ENCODE measurements at regions not wholly inside any gene's neighbourhood (a gene's known extent, or its start where the extent isn't known, plus 50 kb on each side); places are given as distances from the start of the nearest gene placed in this dataset.

- Histone ChIP-seq H2BK5ac (ENCODE audit: low read depth, low read length, poor library complexity, severe bottlenecking) (no peak overlapping the region), H3K4ac (ENCODE audit: low read depth in 1 of 2, low read length in 2 of 2) (no peak overlapping the region), H2BK120ac (ENCODE audit: low read depth, low read length) (no peak overlapping the region), H3K9me3 (ENCODE audit: control insufficient read depth, low read length) (peaks cover 3% of the 10 kb centered on the region), H3K23ac (ENCODE audit: low read length in 2 of 2) (no peak overlapping the region), H3K4me2 (ENCODE audit: low read length, poor library complexity, severe bottlenecking) (no peak overlapping the region), H3K36me3 (ENCODE audit: control insufficient read depth in 1 of 2, insufficient read depth in 2 of 2, low read depth in 1 of 2, low read length in 2 of 2) (no peaks in the 10 kb centered on the region), H3K27me3 (ENCODE audit: control insufficient read depth in 1 of 2, insufficient read depth in 1 of 2, low read length in 2 of 2) (no peaks in the 10 kb centered on the region), H2AK5ac (ENCODE audit: low read length, severe bottlenecking) (no peak overlapping the region), H2AFZ (ENCODE audit: low read depth, low read length) (no peak overlapping the region), H3K9ac (ENCODE audit: low read length) (no peak overlapping the region), H3K4me3 (ENCODE audit: insufficient read depth in 1 of 2, low read depth in 1 of 2, low read length in 2 of 2) (no peak overlapping the region), H3K18ac (ENCODE audit: low read depth in 1 of 2, low read length in 2 of 2) (peak overlapping the region in 1 of 2 experiments; percentile 37), H4K8ac (ENCODE audit: low read length) (no peak overlapping the region), H3K14ac (ENCODE audit: low read length in 2 of 2) (peak overlapping the region in 1 of 2 experiments; percentile 26), H3K79me1 (replicated peaks; ENCODE audit: low read length, poor library complexity, severe bottlenecking) (no peaks in the 10 kb centered on the region), H2BK12ac (ENCODE audit: low read length in 2 of 2) (peak overlapping the region in 1 of 2 experiments; percentile 71), H2BK15ac (ENCODE audit: low read depth, poor library complexity, severe bottlenecking) (no peak overlapping the region), H4K91ac (ENCODE audit: low read length) (peak overlapping the region; percentile 61), H3K27ac (ENCODE audit: low read length, poor library complexity, severe bottlenecking) (no peak overlapping the region), H3K4me1 (ENCODE audit: control insufficient read depth, insufficient read depth, low read depth, low read length) (no peaks in the 10 kb centered on the region)
- no peak for DNase-seq
Measured at GRCh38 chr15:87489456-87489855, 767.1 kb downstream of the NTRK3 start.

- Histone ChIP-seq H3K4me2 (ENCODE audit: low read length, poor library complexity, severe bottlenecking) (no peak overlapping the region), H4K8ac (ENCODE audit: low read length) (no peak overlapping the region), H2BK120ac (ENCODE audit: low read depth, low read length) (no peak overlapping the region), H3K36me3 (ENCODE audit: control insufficient read depth in 1 of 2, insufficient read depth in 2 of 2, low read depth in 1 of 2, low read length in 2 of 2) (no peaks in the 10 kb centered on the region), H3K9ac (ENCODE audit: low read length) (no peak overlapping the region), H3K14ac (ENCODE audit: low read length in 2 of 2) (no peak overlapping the region), H2AFZ (ENCODE audit: low read depth, low read length) (no peak overlapping the region), H2BK12ac (ENCODE audit: low read length in 2 of 2) (no peak overlapping the region), H3K4me3 (ENCODE audit: insufficient read depth in 1 of 2, low read depth in 1 of 2, low read length in 2 of 2) (no peak overlapping the region), H3K23ac (ENCODE audit: low read length in 2 of 2) (no peak overlapping the region), H3K27me3 (ENCODE audit: control insufficient read depth in 1 of 2, insufficient read depth in 1 of 2, low read length in 2 of 2) (no peaks in the 10 kb centered on the region), H3K9me3 (ENCODE audit: control insufficient read depth, low read length) (peaks cover 3% of the 10 kb centered on the region), H2BK5ac (ENCODE audit: low read depth, low read length, poor library complexity, severe bottlenecking) (no peak overlapping the region), H2AK5ac (ENCODE audit: low read length, severe bottlenecking) (no peak overlapping the region), H3K4ac (ENCODE audit: low read depth in 1 of 2, low read length in 2 of 2) (no peak overlapping the region), H3K27ac (ENCODE audit: low read length, poor library complexity, severe bottlenecking) (no peak overlapping the region), H3K79me1 (replicated peaks; ENCODE audit: low read length, poor library complexity, severe bottlenecking) (no peaks in the 10 kb centered on the region), H2BK15ac (ENCODE audit: low read depth, poor library complexity, severe bottlenecking) (no peak overlapping the region), H3K18ac (ENCODE audit: low read depth in 1 of 2, low read length in 2 of 2) (no peak overlapping the region), H4K91ac (ENCODE audit: low read length) (no peak overlapping the region), H3K4me1 (ENCODE audit: control insufficient read depth, insufficient read depth, low read depth, low read length) (no peaks in the 10 kb centered on the region)
- DNase-seq = no peak
- WGBS = 94% methylated on average over 2 of the region's 2 CpGs
Measured at GRCh38 chr15:87487484-87487883, 769.1 kb downstream of the NTRK3 start.

GRCh38 chr15:87483468-87483867, 773.1 kb downstream of the NTRK3 start:
- Histone ChIP-seq H3K9ac (ENCODE audit: low read length) (no peak overlapping the region), H3K79me1 (replicated peaks; ENCODE audit: low read length, poor library complexity, severe bottlenecking) (no peaks in the 10 kb centered on the region), H2BK120ac (ENCODE audit: low read depth, low read length) (no peak overlapping the region), H3K9me3 (ENCODE audit: control insufficient read depth, low read length) (peaks cover 3% of the 10 kb centered on the region), H3K4me3 (ENCODE audit: insufficient read depth in 1 of 2, low read depth in 1 of 2, low read length in 2 of 2) (no peak overlapping the region), H3K4me2 (ENCODE audit: low read length, poor library complexity, severe bottlenecking) (no peak overlapping the region), H4K91ac (ENCODE audit: low read length) (no peak overlapping the region), H3K4ac (ENCODE audit: low read depth in 1 of 2, low read length in 2 of 2) (no peak overlapping the region), H2AK5ac (ENCODE audit: low read length, severe bottlenecking) (no peak overlapping the region), H2BK12ac (ENCODE audit: low read length in 2 of 2) (no peak overlapping the region), H3K14ac (ENCODE audit: low read length in 2 of 2) (no peak overlapping the region), H3K27ac (ENCODE audit: low read length, poor library complexity, severe bottlenecking) (no peak overlapping the region), H3K4me1 (ENCODE audit: control insufficient read depth, insufficient read depth, low read depth, low read length) (no peaks in the 10 kb centered on the region), H2BK15ac (ENCODE audit: low read depth, poor library complexity, severe bottlenecking) (peak overlapping the region; percentile 80), H2AFZ (ENCODE audit: low read depth, low read length) (no peak overlapping the region), H3K27me3 (ENCODE audit: control insufficient read depth in 1 of 2, insufficient read depth in 1 of 2, low read length in 2 of 2) (no peaks in the 10 kb centered on the region), H3K36me3 (ENCODE audit: control insufficient read depth in 1 of 2, insufficient read depth in 2 of 2, low read depth in 1 of 2, low read length in 2 of 2) (no peaks in the 10 kb centered on the region), H3K18ac (ENCODE audit: low read depth in 1 of 2, low read length in 2 of 2) (no peak overlapping the region), H2BK5ac (ENCODE audit: low read depth, low read length, poor library complexity, severe bottlenecking) (no peak overlapping the region), H4K8ac (ENCODE audit: low read length) (no peak overlapping the region), H3K23ac (ENCODE audit: low read length in 2 of 2) (no peak overlapping the region)
- WGBS = 50% methylated on average over 1 of the region's 1 CpG
- DNase-seq = no peak

GRCh38 chr15:87481126-87481525, 775.4 kb downstream of the NTRK3 start:
- Histone ChIP-seq H3K27ac (ENCODE audit: low read length, poor library complexity, severe bottlenecking) (no peak overlapping the region), H2BK12ac (ENCODE audit: low read length in 2 of 2) (no peak overlapping the region), H3K79me1 (replicated peaks; ENCODE audit: low read length, poor library complexity, severe bottlenecking) (no peaks in the 10 kb centered on the region), H2AK5ac (ENCODE audit: low read length, severe bottlenecking) (no peak overlapping the region), H2BK120ac (ENCODE audit: low read depth, low read length) (no peak overlapping the region), H3K36me3 (ENCODE audit: control insufficient read depth in 1 of 2, insufficient read depth in 2 of 2, low read depth in 1 of 2, low read length in 2 of 2) (no peaks in the 10 kb centered on the region), H3K18ac (ENCODE audit: low read depth in 1 of 2, low read length in 2 of 2) (no peak overlapping the region), H2AFZ (ENCODE audit: low read depth, low read length) (no peak overlapping the region), H3K4me3 (ENCODE audit: insufficient read depth in 1 of 2, low read depth in 1 of 2, low read length in 2 of 2) (no peak overlapping the region), H3K14ac (ENCODE audit: low read length in 2 of 2) (no peak overlapping the region), H4K8ac (ENCODE audit: low read length) (no peak overlapping the region), H4K91ac (ENCODE audit: low read length) (no peak overlapping the region), H3K4me2 (ENCODE audit: low read length, poor library complexity, severe bottlenecking) (no peak overlapping the region), H3K4me1 (ENCODE audit: control insufficient read depth, insufficient read depth, low read depth, low read length) (no peaks in the 10 kb centered on the region), H3K23ac (ENCODE audit: low read length in 2 of 2) (no peak overlapping the region), H3K9me3 (ENCODE audit: control insufficient read depth, low read length) (no peaks in the 10 kb centered on the region), H2BK15ac (ENCODE audit: low read depth, poor library complexity, severe bottlenecking) (no peak overlapping the region), H2BK5ac (ENCODE audit: low read depth, low read length, poor library complexity, severe bottlenecking) (no peak overlapping the region), H3K9ac (ENCODE audit: low read length) (no peak overlapping the region), H3K27me3 (ENCODE audit: control insufficient read depth in 1 of 2, insufficient read depth in 1 of 2, low read length in 2 of 2) (no peaks in the 10 kb centered on the region), H3K4ac (ENCODE audit: low read depth in 1 of 2, low read length in 2 of 2) (no peak overlapping the region)
- WGBS = 56% methylated on average over 3 of the region's 3 CpGs
- DNase-seq = no peak
